ENCODE measurements at regions not wholly inside any gene's neighbourhood (a gene's known extent, or its start where the extent isn't known, plus 50 kb on each side); places are given as distances from the start of the nearest gene placed in this dataset.

DNA sequence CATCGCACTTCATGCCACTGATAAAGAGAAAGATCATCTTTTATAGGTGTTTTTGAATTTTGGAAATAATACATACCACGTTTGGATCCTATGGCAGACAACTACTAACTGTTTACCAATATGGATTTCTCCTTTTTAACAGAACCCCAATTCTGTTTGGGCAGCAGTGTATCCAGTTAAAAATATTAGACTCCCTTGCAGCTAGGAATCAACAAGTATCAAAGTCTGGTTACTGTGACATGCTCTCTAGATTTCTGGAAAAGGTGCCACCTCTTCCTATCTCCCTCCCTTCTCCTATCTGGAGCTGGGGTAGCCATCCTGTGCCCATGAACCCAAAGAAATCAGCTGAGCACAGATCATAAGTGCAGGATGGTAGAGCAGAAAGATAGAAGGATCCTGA lies 54.1 kb upstream of the DTNBP1 start:
- no peaks in the 10 kb centered on the region for H3K4me1 ChIP-seq (ENCODE audit: control insufficient read depth, insufficient read depth, low read length)
- H3K4me3 ChIP-seq (ENCODE audit: low read length in 2 of 2): no peak overlapping the region

GRCh38 chr6:15715851-15716250 lies 53.0 kb upstream of the DTNBP1 start:
- Histone ChIP-seq H3K9me3 (ENCODE audit: control insufficient read depth in 2 of 2, low read length in 2 of 2) (peaks cover 2 to 4% of the 10 kb centered on the region in 2 donors), H3K9ac (ENCODE audit: low read length in 2 of 2) (no peak overlapping the region), H3K27ac (ENCODE audit: low read length) (no peak overlapping the region), H3K4me1 (ENCODE audit: control insufficient read depth, insufficient read depth, low read length) (no peaks in the 10 kb centered on the region), H3K27me3 (ENCODE audit: control insufficient read depth in 1 of 2, insufficient read depth in 2 of 2, low read length in 2 of 2) (no peaks in the 10 kb centered on the region), H3K4me3 (ENCODE audit: low read length in 2 of 2) (no peak overlapping the region), H3K36me3 (ENCODE audit: control insufficient read depth in 2 of 2, insufficient read depth in 2 of 2, low read length in 2 of 2) (no peaks in the 10 kb centered on the region)

More for the DNA sequence above, 54.1 kb upstream of the DTNBP1 start:
- no peak overlapping the region for H3K27ac ChIP-seq (ENCODE audit: low read length)
- no peaks in the 10 kb centered on the region for H3K27me3 ChIP-seq (ENCODE audit: control insufficient read depth in 1 of 2, insufficient read depth in 2 of 2, low read length in 2 of 2)
- H3K36me3 ChIP-seq (ENCODE audit: control insufficient read depth in 2 of 2, insufficient read depth in 2 of 2, low read length in 2 of 2): no peaks in the 10 kb centered on the region
- H3K9me3 ChIP-seq (ENCODE audit: control insufficient read depth in 2 of 2, low read length in 2 of 2): peaks cover 2 to 4% of the 10 kb centered on the region in 2 donors
- H3K9ac ChIP-seq (ENCODE audit: low read length in 2 of 2): no peak overlapping the region

GRCh38 chr6:15715060-15715459 lies 52.2 kb upstream of the DTNBP1 start:
- Histone ChIP-seq H3K4me3 (ENCODE audit: low read length in 2 of 2) (no peak overlapping the region), H3K4me1 (ENCODE audit: control insufficient read depth, insufficient read depth, low read length) (no peaks in the 10 kb centered on the region), H3K27ac (ENCODE audit: low read length) (no peak overlapping the region), H3K36me3 (ENCODE audit: control insufficient read depth in 2 of 2, insufficient read depth in 2 of 2, low read length in 2 of 2) (no peaks in the 10 kb centered on the region), H3K9me3 (ENCODE audit: control insufficient read depth in 2 of 2, low read length in 2 of 2) (peaks cover 2 to 4% of the 10 kb centered on the region in 2 donors), H3K27me3 (ENCODE audit: control insufficient read depth in 1 of 2, insufficient read depth in 2 of 2, low read length in 2 of 2) (no peaks in the 10 kb centered on the region), H3K9ac (ENCODE audit: low read length in 2 of 2) (no peak overlapping the region)

- Histone ChIP-seq H3K9me3 (ENCODE audit: control insufficient read depth in 2 of 2, low read length in 2 of 2) (peaks cover 2 to 4% of the 10 kb centered on the region in 2 donors), H3K27me3 (ENCODE audit: control insufficient read depth in 1 of 2, insufficient read depth in 2 of 2, low read length in 2 of 2) (no peaks in the 10 kb centered on the region), H3K36me3 (ENCODE audit: control insufficient read depth in 2 of 2, insufficient read depth in 2 of 2, low read length in 2 of 2) (no peaks in the 10 kb centered on the region), H3K27ac (ENCODE audit: low read length) (no peak overlapping the region), H3K4me3 (ENCODE audit: low read length in 2 of 2) (no peak overlapping the region), H3K9ac (ENCODE audit: low read length in 2 of 2) (no peak overlapping the region), H3K4me1 (ENCODE audit: control insufficient read depth, insufficient read depth, low read length) (no peaks in the 10 kb centered on the region)
Observed at GRCh38 chr6:15714658-15715057, 51.8 kb upstream of the DTNBP1 start.

- H3K27me3 ChIP-seq (ENCODE audit: control insufficient read depth in 1 of 2, insufficient read depth in 2 of 2, low read length in 2 of 2): no peaks in the 10 kb centered on the region
- H3K4me1 ChIP-seq (ENCODE audit: control insufficient read depth, insufficient read depth, low read length): no peaks in the 10 kb centered on the region
- H3K9ac ChIP-seq (ENCODE audit: low read length in 2 of 2): no peak overlapping the region
- H3K4me3 ChIP-seq (ENCODE audit: low read length in 2 of 2): no peak overlapping the region
- H3K36me3 ChIP-seq (ENCODE audit: control insufficient read depth in 2 of 2, insufficient read depth in 2 of 2, low read length in 2 of 2): no peaks in the 10 kb centered on the region
- no peak overlapping the region for H3K27ac ChIP-seq (ENCODE audit: low read length)
- peaks cover 2 to 4% of the 10 kb centered on the region in 2 donors for H3K9me3 ChIP-seq (ENCODE audit: control insufficient read depth in 2 of 2, low read length in 2 of 2)
Observed at GRCh38 chr6:15713325-15713724, 50.5 kb upstream of the DTNBP1 start.

DNA sequence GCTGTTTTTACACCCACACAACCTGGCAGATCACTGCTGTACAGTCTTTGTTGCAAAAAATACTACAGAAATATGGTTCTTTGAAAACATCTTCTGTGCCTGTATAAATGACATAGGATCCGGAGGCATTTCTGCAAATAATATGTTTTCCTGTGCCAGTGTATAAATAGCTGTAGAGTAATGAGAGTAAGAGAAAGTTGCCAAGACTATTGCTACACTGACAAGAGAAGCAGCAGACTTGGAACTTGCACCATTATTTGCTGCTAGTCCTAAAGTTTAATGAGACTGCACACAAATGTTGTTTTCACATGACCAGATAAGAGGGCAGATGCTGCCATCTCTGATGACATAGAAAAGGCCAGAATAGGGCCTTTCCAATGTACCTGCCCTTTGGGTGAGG lies 50.0 kb upstream of the DTNBP1 start:
- Histone ChIP-seq H3K27me3 (ENCODE audit: control insufficient read depth in 1 of 2, insufficient read depth in 2 of 2, low read length in 2 of 2) (no peaks in the 10 kb centered on the region), H3K9me3 (ENCODE audit: control insufficient read depth in 2 of 2, low read length in 2 of 2) (peaks cover 2 to 4% of the 10 kb centered on the region in 2 donors), H3K4me1 (ENCODE audit: control insufficient read depth, insufficient read depth, low read length) (no peaks in the 10 kb centered on the region), H3K4me3 (ENCODE audit: low read length in 2 of 2) (no peak overlapping the region), H3K9ac (ENCODE audit: low read length in 2 of 2) (no peak overlapping the region), H3K36me3 (ENCODE audit: control insufficient read depth in 2 of 2, insufficient read depth in 2 of 2, low read length in 2 of 2) (no peaks in the 10 kb centered on the region), H3K27ac (ENCODE audit: low read length) (no peak overlapping the region)

Data from stomach smooth muscle (tissue), 2 donors.